GM23248 (cell line): ENCODE measurements at regions not wholly inside any gene's neighbourhood (a gene's known extent, or its start where the extent isn't known, plus 50 kb on each side); places are given as distances from the start of the nearest gene placed in this dataset.

Experiments
- EZH2 ChIP-seq: fragments of 200-600 bp; sonication (generic); IDR thresholded peaks from 2 replicates; pipeline ENCODE4 v1.6.1; 2018; ENCODE audit warnings: antibody characterized with exemption, mild to moderate bottlenecking; ENCODE audit not compliant: insufficient read depth, poor library complexity, severe bottlenecking
- EZH2phosphoT487 ChIP-seq: fragments of 200-600 bp; sonication (generic); IDR thresholded peaks from 2 replicates; pipeline ENCODE4 v1.6.1; 2018; ENCODE audit warnings: antibody characterized with exemption, moderate library complexity, mild to moderate bottlenecking, low read depth; ENCODE audit not compliant: insufficient read depth

DNA sequence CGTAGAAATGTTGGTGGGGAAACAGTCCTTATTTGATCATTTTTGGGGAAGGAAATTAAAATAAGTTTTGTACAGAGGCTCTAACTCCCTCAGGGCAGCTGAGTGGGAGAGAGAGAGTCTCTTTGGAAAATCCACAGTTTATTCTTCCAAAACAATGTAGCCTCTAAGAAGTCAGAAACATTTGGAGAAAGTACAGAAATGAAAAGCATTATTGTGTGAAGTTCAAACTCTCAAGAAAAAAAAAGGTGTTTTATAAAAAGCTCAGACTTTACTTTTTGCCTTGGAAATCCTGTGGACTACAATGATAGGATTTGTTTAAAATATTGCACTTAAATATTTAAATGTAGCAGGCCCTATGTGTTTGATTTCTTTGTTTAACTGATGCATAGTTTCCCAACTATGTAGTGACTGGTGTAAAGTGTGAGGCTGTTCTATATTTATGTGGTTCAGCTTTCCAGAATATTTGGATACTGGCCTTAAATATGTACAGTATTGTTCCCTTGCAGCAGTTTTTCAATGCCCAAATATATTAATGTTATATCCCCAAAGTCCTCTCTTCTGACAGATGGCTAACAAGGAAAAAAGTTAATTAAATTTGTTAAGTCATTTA is 82.0 kb upstream of the OTOGL start:
- no peak for TF ChIP-seq EZH2phosphoT487
- no peak for TF ChIP-seq EZH2
